Adrenal gland (tissue), 9 donors: ENCODE measurements at regions not wholly inside any gene's neighbourhood (a gene's known extent, or its start where the extent isn't known, plus 50 kb on each side); places are given as distances from the start of the nearest gene placed in this dataset.

Experiments
- DNase-seq, 7 donors: peaks; one replicate each; pipeline ENCODE4 v3.0.0-alpha.2; 2019 to 2020
- H3K27ac ChIP-seq, 5 donors: fragments of 200-600 bp; sonication (generic) in 4 of 5; 1 replicate in 3 of 5; 2 replicates in 2 of 5; pipeline versions ENCODE4 v1.5.1 to v1.8.0; 2016 to 2020; ENCODE audit warnings: mild to moderate bottlenecking in 1 of 5
- H3K27me3 ChIP-seq: fragments of 200-600 bp; 2 replicates; pipeline ENCODE4 v1.8.0; 2021
- H3K36me3 ChIP-seq, 2 donors: fragments of 200-600 bp; replicated peaks in 1 of 2; 1 replicate in 1 of 2; 2 replicates in 1 of 2; pipeline versions ENCODE4 v1.5.1 to v1.8.0; 2018 to 2022
- H3K4me1 ChIP-seq, 2 donors: fragments of 200-600 bp; replicated peaks in 1 of 2; 1 replicate in 1 of 2; 2 replicates in 1 of 2; pipeline versions ENCODE4 v1.5.1 to v1.8.0; 2018 to 2021
- H3K4me3 ChIP-seq, 4 donors: fragments of 200-600 bp; sonication (generic) in 3 of 4; one replicate each; pipeline ENCODE4 v1.5.1; 2016 to 2018
- H3K9me3 ChIP-seq, 3 donors: fragments of 200-600 bp; sonication (generic) in 1 of 3; replicated peaks in 1 of 3; 1 replicate in 2 of 3; 2 replicates in 1 of 3; pipeline versions ENCODE4 v1.5.1 to v1.8.0; 2016 to 2021
- POLR2A ChIP-seq, 2 donors: fragments of 450-650 bp; IDR thresholded peaks; one replicate each; pipeline ENCODE4 v1.6.1; 2017; ENCODE audit warnings: antibody characterized with exemption in 2 of 2, mild to moderate bottlenecking in 2 of 2, moderate library complexity in 1 of 2
- WGBS, 4 donors: extraction: QIAGEN DNeasy Blood & Tissue Kit in 2 of 4; methylation state at CpG; one replicate each; pipeline versions ENCODE4 v1.1.5 to v1.1.7; 2013 to 2017; 5-methylcytosine and 5-hydroxymethylcytosine counted together
- intact Hi-C, 2 donors: fragments of 100-400 bp; cut with DNase I; formaldehyde crosslinking; loops; one replicate each; pipeline versions ENCODE4 v1.14.1 to v1.15.0; 2022 to 2023
- TF ChIP-seq, protein P1 (sequence below), 6 experiments: fragments of 450-650 bp in 4 of 6; fragments of 200-600 bp in 2 of 6; sonication (generic) in 1 of 6; IDR thresholded peaks; 1 replicate in 5 of 6; 2 replicates in 1 of 6; pipeline versions ENCODE4 v1.5.1 to v1.8.0; 2016 to 2021; ENCODE audit warnings: antibody characterized with exemption in 6 of 6, mild to moderate bottlenecking in 2 of 6, moderate library complexity in 1 of 6
- donor health status: healthy with polysubstance abuse.
- donor health status: Bipolar disorder and iron deficiency.
- donor health status: DM: yes; HTN: yes; CAD: no.
- donor health status: DM: no; HTN: no; CAD: no.
- donor health status: DM: no; HTN: no; CAD: no.

GRCh38 chr10:109174526-109174925, 748.8 kb downstream of the XPNPEP1 start:
- no peak overlapping the region for H3K4me3 ChIP-seq
- TF ChIP-seq, protein P1, sequence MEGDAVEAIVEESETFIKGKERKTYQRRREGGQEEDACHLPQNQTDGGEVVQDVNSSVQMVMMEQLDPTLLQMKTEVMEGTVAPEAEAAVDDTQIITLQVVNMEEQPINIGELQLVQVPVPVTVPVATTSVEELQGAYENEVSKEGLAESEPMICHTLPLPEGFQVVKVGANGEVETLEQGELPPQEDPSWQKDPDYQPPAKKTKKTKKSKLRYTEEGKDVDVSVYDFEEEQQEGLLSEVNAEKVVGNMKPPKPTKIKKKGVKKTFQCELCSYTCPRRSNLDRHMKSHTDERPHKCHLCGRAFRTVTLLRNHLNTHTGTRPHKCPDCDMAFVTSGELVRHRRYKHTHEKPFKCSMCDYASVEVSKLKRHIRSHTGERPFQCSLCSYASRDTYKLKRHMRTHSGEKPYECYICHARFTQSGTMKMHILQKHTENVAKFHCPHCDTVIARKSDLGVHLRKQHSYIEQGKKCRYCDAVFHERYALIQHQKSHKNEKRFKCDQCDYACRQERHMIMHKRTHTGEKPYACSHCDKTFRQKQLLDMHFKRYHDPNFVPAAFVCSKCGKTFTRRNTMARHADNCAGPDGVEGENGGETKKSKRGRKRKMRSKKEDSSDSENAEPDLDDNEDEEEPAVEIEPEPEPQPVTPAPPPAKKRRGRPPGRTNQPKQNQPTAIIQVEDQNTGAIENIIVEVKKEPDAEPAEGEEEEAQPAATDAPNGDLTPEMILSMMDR (IDR thresholded peaks at IDR 0.05): no peak
- TF ChIP-seq POLR2A (IDR thresholded peaks at IDR 0.05): no peak
- no peak overlapping the region for H3K27ac ChIP-seq
- no peaks in the 10 kb centered on the region for H3K9me3 ChIP-seq
- no peaks in the 10 kb centered on the region for H3K27me3 ChIP-seq
- no peaks in the 10 kb centered on the region for H3K4me1 ChIP-seq
- H3K36me3 ChIP-seq: no peaks in the 10 kb centered on the region
- no peak for DNase-seq
- intact Hi-C loops: no loop called here
- 59 to 70% (median 59%) methylated on average over 2 of the region's 2 CpGs for WGBS, 4 donors

DNA sequence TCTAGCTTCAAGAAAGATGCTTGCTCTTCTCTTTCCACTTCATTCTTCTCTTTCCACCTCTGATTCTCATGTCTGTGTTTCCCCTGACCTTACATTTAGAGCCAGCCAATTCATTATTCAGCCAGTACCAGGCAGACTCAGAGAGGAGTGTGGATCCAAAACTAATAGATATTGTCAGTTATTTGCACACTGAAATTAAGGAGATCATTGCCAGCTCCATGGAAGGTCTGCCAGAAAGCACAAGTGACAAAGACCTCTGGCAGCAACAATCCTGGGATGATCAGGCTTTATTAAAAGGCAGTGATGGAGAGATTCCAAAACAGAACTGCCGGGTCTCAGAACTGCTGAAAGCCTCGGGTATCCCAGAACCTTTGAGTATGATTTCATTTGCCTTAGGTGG, 749.4 kb downstream of the XPNPEP1 start:
- 6 to 42% (median 18%) methylated on average over 2 of the region's 2 CpGs for WGBS, 4 donors
- H3K4me3 ChIP-seq: no peak overlapping the region
- H3K9me3 ChIP-seq: no peaks in the 10 kb centered on the region
- intact Hi-C loops: no loop called here
- H3K27ac ChIP-seq: no peak overlapping the region
- TF ChIP-seq POLR2A (IDR thresholded peaks at IDR 0.05): no peak
- TF ChIP-seq, protein P1 (IDR thresholded peaks at IDR 0.05): no peak
- no peak for DNase-seq
- no peaks in the 10 kb centered on the region for H3K27me3 ChIP-seq
- H3K4me1 ChIP-seq: no peaks in the 10 kb centered on the region
- no peaks in the 10 kb centered on the region for H3K36me3 ChIP-seq

DNA sequence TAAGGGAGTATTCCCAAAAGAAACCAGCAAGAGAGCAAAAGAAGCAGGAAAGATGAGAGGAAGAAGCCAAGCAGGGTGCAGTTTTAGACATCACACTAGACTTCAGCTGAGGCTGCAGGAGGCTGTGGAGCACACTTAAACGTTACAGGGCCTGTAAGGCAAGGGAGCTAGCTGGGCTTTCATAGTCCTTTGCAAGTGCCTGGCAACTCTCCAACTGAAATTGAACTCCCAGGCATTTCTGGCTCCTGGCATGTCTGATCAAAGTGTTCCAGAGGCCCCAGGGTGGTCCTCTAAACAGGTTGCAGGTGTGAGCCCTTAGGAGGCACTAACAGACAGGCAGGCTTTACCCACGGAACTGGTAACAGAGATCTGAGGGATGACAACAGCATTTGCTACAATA, 750.2 kb downstream of the XPNPEP1 start:
- WGBS, 4 donors: 34 to 38% (median 35%) methylated on average over 2 of the region's 2 CpGs
- no peak for DNase-seq
- no peak overlapping the region for H3K27ac ChIP-seq
- no peaks in the 10 kb centered on the region for H3K36me3 ChIP-seq
- H3K4me1 ChIP-seq: no peaks in the 10 kb centered on the region
- no peaks in the 10 kb centered on the region for H3K27me3 ChIP-seq
- no peak overlapping the region for H3K4me3 ChIP-seq
- intact Hi-C loops: no loop called here
- TF ChIP-seq, protein P1 (IDR thresholded peaks at IDR 0.05): no peak
- no peak for TF ChIP-seq POLR2A (IDR thresholded peaks at IDR 0.05)
- H3K9me3 ChIP-seq: no peaks in the 10 kb centered on the region

GRCh38 chr10:109166935-109167334, 756.4 kb downstream of the XPNPEP1 start:
- intact Hi-C loops: no loop called here
- no peak for TF ChIP-seq POLR2A (IDR thresholded peaks at IDR 0.05)
- TF ChIP-seq, protein P1 (IDR thresholded peaks at IDR 0.05): no peak
- no peak overlapping the region for H3K27ac ChIP-seq
- H3K4me1 ChIP-seq: no peaks in the 10 kb centered on the region
- H3K4me3 ChIP-seq: no peak overlapping the region
- no peak for DNase-seq
- no peaks in the 10 kb centered on the region for H3K9me3 ChIP-seq
- H3K27me3 ChIP-seq: no peaks in the 10 kb centered on the region
- no peaks in the 10 kb centered on the region for H3K36me3 ChIP-seq
